GM19043 (cell line): ENCODE measurements at regions not wholly inside any gene's neighbourhood (a gene's known extent, or its start where the extent isn't known, plus 50 kb on each side); places are given as distances from the start of the nearest gene placed in this dataset.

Experiments
- ATAC-seq: cut with Tn5 transposase; IDR thresholded peaks from one replicate; pipeline ENCODE4 v1.9.1; 2021; ENCODE audit warnings: low read depth; ENCODE audit not compliant: unreplicated experiment

DNA sequence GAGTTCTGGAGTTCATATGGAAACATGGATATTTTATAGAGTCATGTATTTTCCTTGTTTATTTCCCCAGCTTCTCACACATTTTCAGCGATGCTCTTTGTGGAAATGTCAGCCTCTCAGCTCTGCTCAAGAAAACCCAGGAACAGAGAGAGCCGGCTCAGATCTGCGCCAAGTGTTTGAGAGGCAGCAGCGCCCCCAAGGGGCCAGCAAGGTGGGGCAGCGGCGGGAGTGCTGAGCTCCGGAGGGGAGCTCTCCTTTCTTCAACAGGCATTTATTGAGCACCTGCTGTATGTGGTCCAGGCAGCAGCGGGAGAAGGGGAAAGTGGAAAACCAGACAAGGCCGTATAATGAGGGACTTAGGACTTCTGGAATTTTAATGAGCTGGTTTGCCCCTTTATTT lies 421.1 kb upstream of the C16orf82 start:
- no peak for ATAC-seq

DNA sequence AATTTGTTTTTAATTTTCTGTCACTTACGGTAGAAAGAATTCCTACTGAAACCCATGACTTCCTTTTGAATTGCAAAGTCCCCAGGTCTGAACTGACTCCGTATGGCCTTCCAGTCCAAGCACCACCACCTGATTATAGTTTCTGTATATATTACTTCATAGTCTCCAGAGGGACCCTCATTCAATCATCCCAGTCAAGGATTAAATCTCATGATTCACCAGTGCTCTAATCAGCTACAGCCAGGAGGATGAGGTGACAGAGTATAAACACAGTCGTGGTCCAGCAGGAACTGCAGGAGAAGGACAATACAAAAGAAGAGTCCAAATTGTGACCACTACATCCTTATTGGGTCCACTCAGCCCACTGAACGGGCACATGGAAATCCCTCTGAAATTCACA lies 418.9 kb upstream of the C16orf82 start:
- no peak for ATAC-seq

DNA sequence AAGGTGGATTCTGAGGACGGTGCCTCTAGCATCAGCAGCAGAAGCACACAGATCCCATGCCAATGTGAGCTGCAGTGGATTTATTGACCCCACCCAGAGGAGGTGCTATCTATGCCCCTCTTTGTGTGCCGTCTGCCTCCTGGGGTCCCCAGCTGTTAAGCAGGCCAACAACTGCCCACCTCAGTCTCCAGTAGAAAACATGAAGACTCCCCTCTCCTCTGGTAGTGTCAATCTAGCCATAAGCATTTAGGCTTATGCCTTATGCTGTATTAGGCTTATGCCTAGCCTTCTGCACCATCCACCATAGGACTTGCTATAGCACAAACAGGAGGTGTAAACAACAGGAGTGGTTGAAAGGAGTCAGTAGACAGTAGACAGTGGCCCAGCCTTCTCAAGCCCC lies 417.9 kb upstream of the C16orf82 start:
- no peak for ATAC-seq

DNA sequence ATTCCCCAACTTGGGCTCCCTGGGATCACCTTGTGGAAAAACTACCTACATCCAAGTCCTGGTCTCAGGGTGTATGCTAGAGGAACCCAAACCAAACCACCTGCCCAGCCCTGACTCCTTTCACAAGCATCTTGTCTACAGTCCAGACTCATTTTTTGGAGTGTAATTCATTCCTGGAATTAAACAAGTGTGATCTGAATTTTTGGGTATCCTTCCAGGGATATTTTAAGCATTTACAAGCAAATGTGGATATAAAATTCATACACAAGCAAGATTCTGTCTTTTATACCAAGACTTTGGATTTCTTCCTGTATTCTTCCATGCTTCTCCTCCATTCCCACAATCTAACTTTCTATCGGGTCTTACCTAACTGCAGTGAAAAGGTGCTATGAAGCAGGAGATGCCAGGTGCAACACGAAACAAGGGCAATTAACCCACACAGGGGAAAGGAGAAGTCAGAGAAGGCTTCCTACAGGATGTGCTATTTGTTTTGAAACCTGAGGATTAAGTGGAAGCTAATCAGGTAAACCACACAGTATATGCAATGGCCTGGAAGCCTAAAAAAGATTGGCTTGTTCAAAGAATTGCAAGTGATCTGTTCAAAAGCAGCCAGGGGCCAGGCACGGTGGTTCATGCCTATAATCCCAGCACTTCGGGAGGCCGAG lies 417.2 kb upstream of the C16orf82 start:
- no peak for ATAC-seq

DNA sequence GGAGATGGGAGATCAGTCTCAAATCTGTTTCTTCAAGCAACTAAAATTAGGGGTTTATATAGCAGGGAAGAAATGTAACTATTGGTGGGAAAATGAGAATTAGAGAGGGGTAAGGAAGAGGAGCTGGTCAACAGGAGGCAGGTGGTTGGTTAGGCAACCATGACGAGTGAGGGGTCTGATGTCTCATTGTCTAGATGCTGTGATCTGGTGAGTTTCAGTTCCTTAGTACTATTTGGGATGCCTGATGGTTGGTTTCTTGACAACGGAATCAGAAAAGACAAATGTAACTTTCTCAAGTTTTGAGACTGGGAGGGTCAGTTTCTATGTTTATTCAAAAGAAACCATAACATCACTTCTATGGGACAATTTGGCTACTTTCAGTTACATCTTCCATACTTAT lies 415.3 kb upstream of the C16orf82 start:
- no peak for ATAC-seq

DNA sequence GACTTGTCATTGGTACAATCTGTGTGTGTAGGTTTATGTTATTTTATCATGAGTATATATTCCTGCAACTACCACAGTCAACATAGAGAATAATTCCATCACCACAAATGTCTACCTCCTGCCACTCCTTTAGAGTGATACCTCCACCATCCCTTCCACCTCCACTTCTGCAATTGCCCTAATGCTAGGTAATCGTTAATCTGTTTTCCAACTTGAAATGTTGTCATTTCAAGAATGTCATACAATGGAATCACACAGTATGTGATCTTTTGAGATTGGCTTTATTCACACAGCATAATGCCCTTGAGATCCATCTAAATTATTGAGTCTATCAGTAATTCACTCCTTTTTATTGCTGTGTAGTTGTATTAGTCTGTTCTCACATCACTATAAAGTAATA lies 414.8 kb upstream of the C16orf82 start:
- no peak for ATAC-seq

DNA sequence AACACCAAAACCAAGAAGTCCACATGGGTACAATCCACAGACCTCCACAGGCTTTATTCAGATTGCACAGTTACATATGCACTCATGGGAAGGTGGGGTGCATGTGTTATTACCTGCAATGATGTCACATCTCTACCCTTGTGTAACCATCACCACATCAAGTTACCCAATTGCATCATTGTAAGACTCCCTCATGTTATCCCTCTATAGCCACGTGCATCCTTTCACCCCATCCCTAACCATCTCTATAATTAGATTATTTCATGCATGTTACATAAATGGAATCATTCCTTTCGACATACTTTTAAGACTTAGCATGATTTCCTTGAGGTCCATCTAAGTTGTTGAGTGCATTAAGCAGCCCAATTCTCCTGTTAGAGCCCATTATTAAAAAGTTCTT lies 408.2 kb upstream of the C16orf82 start:
- no peak for ATAC-seq

DNA sequence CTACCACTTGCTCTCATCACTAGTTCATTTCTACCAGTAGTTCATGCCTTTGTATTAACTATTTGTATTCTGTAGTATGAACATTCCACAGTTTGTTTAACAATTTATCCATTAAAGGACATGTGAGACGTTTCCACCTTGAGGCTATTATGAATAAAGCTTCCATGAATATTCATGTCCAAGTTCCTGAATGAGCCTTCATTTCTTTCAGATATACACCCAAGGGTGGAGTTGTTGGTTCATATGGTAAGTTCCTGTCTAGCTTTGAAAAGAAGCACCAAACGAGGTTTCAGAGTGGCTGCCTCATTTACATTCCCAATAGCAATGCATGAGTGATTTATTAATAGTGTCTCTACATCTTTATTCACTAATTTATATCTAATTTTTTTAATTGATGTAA lies 407.8 kb upstream of the C16orf82 start:
- ATAC-seq, result no peak

DNA sequence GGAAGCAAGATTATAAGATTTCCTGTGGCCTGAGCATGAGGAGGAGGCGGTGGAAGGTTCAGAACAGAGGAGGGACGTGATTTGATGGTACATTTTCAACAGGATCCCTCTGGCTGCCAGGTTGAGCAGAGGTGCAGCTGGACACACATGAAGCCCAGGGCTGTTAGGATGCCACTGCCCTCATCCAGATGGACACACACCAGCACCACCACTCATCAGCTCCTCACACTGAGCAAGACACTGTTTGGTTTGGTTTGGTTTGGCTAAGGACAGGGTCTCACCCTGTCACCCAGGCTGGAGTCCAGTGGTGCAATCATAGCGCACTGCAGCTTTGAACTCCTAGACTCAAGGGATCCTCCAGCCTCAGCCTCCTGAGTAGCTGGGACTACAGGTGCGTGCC lies 402.6 kb upstream of the C16orf82 start:
- no peak for ATAC-seq

DNA sequence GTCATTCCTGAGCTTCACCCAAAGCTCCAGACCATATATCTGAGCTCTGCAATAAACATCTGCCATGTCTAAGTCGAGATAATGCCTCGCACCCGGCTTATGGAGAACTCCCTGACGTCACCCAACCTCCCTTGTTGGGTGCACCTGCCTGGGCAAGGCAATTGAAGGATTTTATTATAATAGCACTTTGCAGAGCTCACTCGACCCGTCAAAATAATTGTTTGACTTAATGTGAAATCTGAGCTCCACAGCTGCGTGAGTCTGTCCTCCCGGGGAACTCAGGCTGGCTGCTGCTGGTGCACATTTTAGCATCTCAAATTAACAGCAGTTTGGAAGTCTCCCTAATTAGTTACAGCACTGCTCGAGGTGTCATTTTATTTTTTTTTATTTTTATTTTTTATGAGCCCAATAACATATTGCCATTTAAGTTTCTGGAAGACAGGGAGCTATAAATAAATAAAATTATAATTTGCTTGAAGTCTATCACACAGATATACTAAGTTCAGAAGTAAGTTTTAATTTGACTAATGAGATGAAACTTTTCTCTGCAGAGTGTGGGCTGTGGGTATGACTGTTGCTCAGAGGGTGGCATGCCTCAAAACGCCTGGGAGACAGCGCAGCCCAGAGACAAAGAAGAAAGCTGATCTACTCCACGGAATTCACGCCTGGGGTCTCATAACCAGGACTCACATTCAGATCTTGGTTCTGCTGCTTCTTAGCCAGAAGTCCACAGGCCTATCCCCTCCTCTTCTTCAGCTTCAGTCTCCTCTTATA lies 401.4 kb upstream of the C16orf82 start:
- ATAC-seq, result no peak

DNA sequence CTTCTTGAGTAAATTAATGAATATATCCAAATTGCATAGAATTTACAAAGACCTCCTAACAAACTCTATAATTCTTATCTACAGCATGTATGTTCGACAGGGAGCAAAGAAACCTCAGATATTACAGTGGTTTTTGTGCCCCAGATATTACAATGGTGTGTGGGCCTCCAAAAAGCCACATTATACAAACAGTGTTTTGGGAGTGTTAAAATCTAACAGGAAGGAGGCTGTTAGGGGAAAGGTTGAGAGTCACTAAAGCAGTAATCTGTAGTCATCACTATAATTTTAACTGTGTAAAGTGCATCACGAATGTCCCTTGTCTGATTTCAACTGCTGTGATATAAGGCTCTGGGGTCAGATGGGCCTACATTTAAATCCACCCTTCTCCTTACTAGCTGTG lies 400.2 kb upstream of the C16orf82 start:
- no peak for ATAC-seq

DNA sequence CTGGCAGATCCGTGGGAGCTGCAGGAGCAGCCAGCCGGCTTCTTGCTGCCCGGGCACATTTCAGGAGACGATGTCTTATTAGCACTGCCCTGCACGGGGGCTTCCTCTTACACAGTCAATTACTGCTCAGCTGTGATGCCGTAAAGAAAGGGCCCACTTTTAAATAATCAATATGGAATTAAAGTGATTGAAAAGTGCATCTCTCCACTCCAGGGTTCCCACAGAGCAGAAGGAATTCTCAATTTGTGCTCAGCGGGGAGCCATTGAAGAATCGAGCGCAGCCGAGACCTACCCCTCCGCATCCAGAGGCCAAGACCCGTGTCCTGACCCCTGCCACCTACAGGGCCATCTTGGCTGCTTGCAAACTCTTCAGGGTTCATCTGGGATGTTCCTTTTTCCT lies 399.4 kb upstream of the C16orf82 start:
- no peak for ATAC-seq

DNA sequence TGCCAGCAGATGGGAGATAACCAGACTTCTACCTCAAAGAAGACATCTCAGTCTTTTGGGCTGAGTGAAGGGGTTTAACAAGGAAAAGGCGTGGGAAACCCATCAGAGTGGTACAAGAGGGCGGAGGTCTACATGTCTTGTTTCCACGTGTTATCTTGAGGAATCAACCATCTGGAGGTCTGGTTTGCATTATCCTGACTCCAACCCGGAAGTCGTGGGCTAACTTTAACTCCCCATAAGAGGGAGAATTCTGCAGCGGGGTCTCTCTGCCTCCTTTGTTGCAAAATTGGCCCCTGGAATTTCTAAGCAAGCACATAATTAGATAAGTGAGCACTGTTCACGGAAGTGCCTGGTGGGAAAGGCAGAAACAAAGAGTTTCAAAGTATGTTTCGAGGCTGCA lies 398.7 kb upstream of the C16orf82 start:
- no peak for ATAC-seq

DNA sequence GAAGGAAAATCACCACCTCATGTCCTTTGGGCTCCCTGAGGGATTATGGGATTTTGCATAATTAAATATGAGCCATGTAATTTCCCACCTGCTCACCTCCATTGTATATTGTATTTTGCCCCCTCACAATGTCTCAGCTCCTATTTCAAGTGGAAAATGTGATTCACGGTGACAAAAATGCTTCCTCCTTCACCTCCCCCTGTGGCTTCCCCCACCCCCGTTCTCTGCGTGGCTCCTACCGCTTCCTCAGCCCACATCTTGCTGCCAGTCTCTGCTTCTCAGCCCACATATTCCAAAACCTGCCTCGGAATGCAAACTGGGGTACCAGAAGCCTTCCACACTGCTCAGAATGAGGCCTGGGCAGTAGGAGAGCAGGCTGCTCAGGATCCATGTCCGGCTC lies 394.5 kb upstream of the C16orf82 start:
- ATAC-seq, result no peak

DNA sequence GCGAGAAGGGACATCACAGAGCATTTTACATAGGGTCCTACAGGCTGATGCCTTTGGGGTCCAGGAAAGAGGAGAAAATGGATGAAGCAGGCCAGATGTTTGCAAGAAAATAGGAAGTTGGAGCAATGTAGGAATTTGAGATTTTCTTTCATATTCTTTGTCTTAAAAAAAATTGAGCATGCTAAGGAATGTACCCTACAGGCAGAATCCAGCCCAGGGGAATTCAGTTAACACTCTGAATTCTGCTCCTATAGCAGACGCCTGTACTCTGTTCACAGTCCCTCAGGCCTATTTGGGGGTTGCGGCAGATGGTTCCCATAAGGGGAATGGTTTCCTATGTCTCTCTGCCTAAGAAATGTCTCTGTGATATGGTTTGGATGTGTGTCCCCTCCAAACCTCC lies 393.7 kb upstream of the C16orf82 start:
- ATAC-seq, result no peak

DNA sequence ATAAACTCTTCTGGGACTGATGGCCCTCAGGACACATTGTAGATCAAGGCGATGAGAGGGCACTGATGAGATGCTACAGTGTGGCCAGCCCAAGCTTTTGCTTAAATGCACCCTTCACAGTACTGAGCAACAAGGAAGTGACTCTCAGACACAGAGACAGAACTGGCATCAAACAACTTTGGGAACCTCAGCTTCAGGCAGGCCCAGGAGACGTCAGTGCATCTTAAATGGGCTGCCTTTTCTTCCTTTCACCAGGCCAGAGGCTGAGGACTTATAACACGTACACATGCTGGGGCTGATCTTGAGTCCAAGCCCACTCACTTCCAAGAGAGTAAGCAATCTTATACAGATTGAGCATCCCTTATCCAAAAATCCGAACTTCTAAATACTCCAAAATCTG lies 386.1 kb upstream of the C16orf82 start:
- no peak for ATAC-seq

DNA sequence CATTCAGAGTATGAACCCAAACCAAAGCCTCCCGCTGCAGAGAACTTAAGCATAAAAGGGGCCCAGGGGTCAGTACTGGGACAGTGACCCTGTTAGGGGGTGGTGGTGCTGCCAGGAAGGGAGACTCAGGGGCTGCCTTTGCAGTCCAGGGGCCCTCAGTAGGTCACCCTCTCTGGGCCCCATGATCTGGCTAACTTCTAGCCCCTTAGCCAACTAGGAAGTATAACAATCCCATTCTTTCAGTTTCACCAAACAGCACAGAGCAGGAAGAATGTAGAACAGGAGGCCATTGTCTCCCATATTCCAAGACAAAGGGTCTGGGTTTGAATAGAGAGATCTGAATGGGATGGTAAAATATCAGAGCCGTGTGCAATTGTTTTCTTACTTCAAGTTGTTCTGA lies 378.6 kb upstream of the C16orf82 start:
- no peak for ATAC-seq

DNA sequence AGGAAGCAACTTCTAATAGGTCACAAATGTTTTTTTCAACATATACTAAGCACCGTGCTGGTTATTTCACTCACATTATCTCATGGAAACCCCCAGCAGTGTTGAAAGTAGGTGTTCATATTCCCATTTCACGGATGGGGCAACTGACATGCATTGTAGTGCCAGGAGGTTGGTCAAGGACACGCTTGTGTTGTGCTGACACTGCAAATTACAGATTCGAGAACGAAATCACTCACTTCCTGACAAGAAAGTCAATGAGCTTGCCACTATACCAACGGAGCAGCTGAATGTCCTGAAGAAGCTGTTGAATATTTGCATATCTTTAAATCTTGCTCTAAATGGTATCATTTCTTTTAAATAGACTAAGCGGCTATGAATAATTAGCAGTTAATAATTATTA lies 378.0 kb upstream of the C16orf82 start:
- no peak for ATAC-seq

DNA sequence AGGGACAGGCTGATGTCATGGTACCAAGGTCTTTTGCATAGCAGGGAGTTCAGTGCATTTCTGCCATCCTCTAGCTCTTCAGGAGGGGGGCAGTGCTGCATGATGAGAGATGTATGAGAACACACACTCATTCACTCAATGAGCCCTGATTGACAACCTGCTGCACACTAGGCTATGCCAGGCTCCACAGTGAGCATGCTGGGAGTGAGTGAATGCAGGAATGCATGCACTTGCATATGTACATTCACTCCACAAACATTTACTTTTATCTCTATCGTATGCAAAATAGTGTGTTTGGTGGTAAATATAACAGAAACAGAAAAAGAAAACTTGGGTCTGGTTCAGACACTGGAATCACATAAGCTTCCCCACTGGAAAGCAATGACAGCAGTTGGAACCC lies 374.1 kb upstream of the C16orf82 start:
- ATAC-seq, result no peak

DNA sequence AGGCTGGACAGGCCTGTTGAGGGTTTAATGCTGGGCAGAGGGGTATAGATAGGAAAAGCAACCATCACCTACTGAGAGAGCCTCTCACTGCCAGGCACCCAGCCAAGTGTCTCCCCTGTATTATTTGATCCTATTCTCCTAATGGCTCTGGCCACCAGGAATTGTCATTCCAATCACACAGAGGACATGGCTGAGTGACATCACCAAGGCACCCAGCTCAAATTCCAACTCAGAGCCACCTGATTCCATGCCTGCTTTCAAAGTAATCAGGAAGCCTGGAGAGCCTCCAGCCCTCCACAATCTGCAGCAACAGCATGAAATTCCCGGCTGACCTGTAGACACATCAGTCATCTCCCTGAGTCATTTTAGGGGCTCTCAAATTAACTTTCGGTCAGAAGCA lies 368.9 kb upstream of the C16orf82 start:
- ATAC-seq, result no peak

DNA sequence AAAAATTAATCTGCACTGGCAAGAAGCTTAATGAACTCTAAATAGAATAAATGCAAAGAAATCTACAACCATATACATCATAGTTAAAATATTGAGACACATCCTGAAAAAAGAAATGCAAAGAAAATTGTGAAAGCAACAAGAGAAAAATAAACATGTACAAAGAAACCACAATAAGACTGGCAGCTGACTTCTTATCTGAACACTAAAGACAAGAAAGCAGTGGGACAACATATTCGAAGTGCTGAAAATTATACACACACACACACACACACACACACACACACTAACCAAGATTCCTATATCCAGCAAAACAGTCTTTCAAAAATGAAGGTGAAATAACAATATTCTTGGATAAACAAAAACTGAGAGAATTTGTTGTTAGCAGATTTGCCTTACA lies 366.5 kb upstream of the C16orf82 start:
- no peak for ATAC-seq

DNA sequence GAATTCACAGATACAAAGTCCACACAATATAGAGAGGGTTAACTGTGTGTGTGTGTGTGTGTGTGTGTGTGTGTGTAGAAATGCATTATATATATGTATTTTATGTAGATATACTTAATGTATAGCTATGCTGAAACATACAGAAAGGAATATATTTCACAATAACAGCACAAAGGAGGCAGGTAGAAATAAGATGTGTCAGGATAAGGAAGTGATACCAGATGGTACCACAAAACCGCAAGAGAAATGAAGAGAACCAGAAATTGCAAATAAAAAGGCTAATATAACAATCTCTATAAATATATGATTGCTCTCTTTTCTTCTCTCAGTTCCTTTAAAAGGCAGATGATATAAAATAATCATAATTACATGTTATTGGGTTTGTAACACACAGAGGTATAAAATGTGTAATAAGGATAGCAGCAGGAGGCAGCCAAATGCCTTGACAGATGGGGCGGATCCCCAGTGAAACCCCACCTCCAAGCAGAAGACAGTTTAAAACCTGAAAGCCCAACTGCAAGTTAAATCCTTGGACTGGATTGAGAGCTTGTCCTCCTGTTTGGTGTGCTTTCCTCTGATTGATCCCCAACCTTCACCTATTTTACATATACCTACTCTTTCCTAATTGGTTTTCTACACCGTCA lies 365.4 kb upstream of the C16orf82 start:
- no peak for ATAC-seq
